ENCODE measurements at regions not wholly inside any gene's neighbourhood (a gene's known extent, or its start where the extent isn't known, plus 50 kb on each side); places are given as distances from the start of the nearest gene placed in this dataset.

GRCh38 chr20:2213401-2213800 lies 82.4 kb upstream of the TGM3 start (continued):
- TF ChIP-seq ZNF318 (IDR thresholded peaks at IDR 0.05; ENCODE audit: borderline replicate concordance in 1 of 2, low read depth in 1 of 2): no peak
